T-cell (primary cell): ENCODE measurements at regions not wholly inside any gene's neighbourhood (a gene's known extent, or its start where the extent isn't known, plus 50 kb on each side); places are given as distances from the start of the nearest gene placed in this dataset.

Source experiments
- ATAC-seq, 4 experiments: fragments of 200-7000 bp in 3 of 4; fragments of 150-1000 bp in 1 of 4; cut with Tn5 transposase; replicated peaks in 1 of 4; 1 replicate in 3 of 4; 2 replicates in 1 of 4; pipeline ENCODE4 v1.10.0; 2021; ENCODE audit warnings: moderate library complexity in 3 of 4, mild to moderate bottlenecking in 2 of 4, moderate number of reproducible peaks in 1 of 4
- CTCF ChIA-PET, 2 donors: fragments of 300-600 bp; sonication (Branson Sonifier 250); formaldehyde crosslinking; loops; one replicate each; lab custom pipeline; 2022; ENCODE audit warnings: antibody characterized with exemption in 2 of 2; lab: Charles Lee
- POLR2A ChIA-PET, 2 donors: fragments of 300-600 bp; sonication (Branson Sonifier 250); formaldehyde crosslinking; loops; one replicate each; lab custom pipeline; 2022; ENCODE audit warnings: antibody characterized with exemption in 2 of 2; lab: Charles Lee
- DNase-seq, 35 experiments: peaks; one replicate each; pipeline versions ENCODE4 v3.0.0 to v3.0.0-alpha.2; 2013 to 2023
- H3K27ac ChIP-seq: one replicate; pipeline ENCODE4 v1.5.1; 2013; ENCODE audit warnings: low read length
- H3K27me3 ChIP-seq, 2 experiments: replicated peaks in 1 of 2; 1 replicate in 1 of 2; 2 replicates in 1 of 2; pipeline versions ENCODE4 v1.6.1 to v1.7.0; 2013; ENCODE audit warnings: low read length in 1 of 2, mixed read lengths in 1 of 2; ENCODE audit not compliant: control insufficient read depth in 2 of 2, insufficient read depth in 2 of 2; ENCODE audit errors: extremely low read depth in 1 of 2
- H3K36me3 ChIP-seq, 2 donors: 1 replicate in 1 of 2; 2 replicates in 1 of 2; pipeline versions ENCODE4 v1.6.1 to v1.7.0; 2013; ENCODE audit warnings: low read length in 1 of 2; ENCODE audit not compliant: control insufficient read depth in 2 of 2, insufficient read depth in 1 of 2; ENCODE audit errors: extremely low read depth in 1 of 2
- H3K4me1 ChIP-seq, 2 experiments: 1 replicate in 1 of 2; 2 replicates in 1 of 2; pipeline versions ENCODE4 v1.6.1 to v1.7.0; 2013; ENCODE audit warnings: low read length in 2 of 2, mixed read lengths in 1 of 2; ENCODE audit not compliant: insufficient read depth in 2 of 2, control insufficient read depth in 1 of 2; ENCODE audit errors: extremely low read depth in 1 of 2
- H3K4me3 ChIP-seq, 2 donors: 1 replicate in 1 of 2; 2 replicates in 1 of 2; pipeline versions ENCODE4 v1.5.1 to v1.7.0; 2013; ENCODE audit warnings: mild to moderate bottlenecking in 2 of 2, low read length in 1 of 2, moderate library complexity in 1 of 2; ENCODE audit not compliant: control insufficient read depth in 1 of 2; ENCODE audit errors: extremely low read depth in 1 of 2
- H3K9me3 ChIP-seq: 2 replicates; pipeline ENCODE4 v1.7.0; 2013
- H3K27ac Mint-ChIP-seq, 2 donors: one replicate each; pipeline ENCODE4 v1.8.0; 2020 to 2021; ENCODE audit warnings: mild to moderate bottlenecking in 2 of 2, mixed read lengths in 2 of 2
- H3K27me3 Mint-ChIP-seq, 2 donors: one replicate each; pipeline ENCODE4 v1.8.0; 2021 to 2022; ENCODE audit warnings: mixed read lengths in 2 of 2
- H3K36me3 Mint-ChIP-seq: one replicate; pipeline ENCODE4 v1.8.0; 2021; ENCODE audit warnings: mixed read lengths
- H3K4me1 Mint-ChIP-seq, 3 donors: one replicate each; pipeline ENCODE4 v1.8.0; 2020 to 2022; ENCODE audit warnings: mixed read lengths in 3 of 3, mild to moderate bottlenecking in 1 of 3
- H3K4me3 Mint-ChIP-seq, 3 donors: one replicate each; pipeline ENCODE4 v1.8.0; 2020 to 2022; ENCODE audit warnings: mild to moderate bottlenecking in 3 of 3, mixed read lengths in 3 of 3, moderate library complexity in 3 of 3
- H3K9me3 Mint-ChIP-seq, 3 donors: one replicate each; pipeline ENCODE4 v1.8.0; 2020 to 2022; ENCODE audit warnings: mixed read lengths in 3 of 3
- WGBS: methylation state at CpG from one replicate; pipeline ENCODE4 v1.1.5; 2013; ENCODE audit warnings: missing lambda C conversion rate; ENCODE audit not compliant: insufficient coverage; 5-methylcytosine and 5-hydroxymethylcytosine counted together

- CTCF ChIA-PET, result no interaction called here
- Mint-ChIP-seq H3K4me3 (no peak overlapping the region), H3K9me3 (no peaks in the 10 kb centered on the region), H3K36me3 (no peaks in the 10 kb centered on the region), H3K4me1 (no peaks in the 10 kb centered on the region), H3K27ac (no peak overlapping the region), H3K27me3 (peaks cover 2 to 4% of the 10 kb centered on the region in 2 donors)
- no peak for ATAC-seq
- H3K27me3 ChIP-seq, result peaks cover 0 to 15% of the 10 kb centered on the region in 2 experiments
- POLR2A ChIA-PET, result no interaction called here
- H3K36me3 ChIP-seq, result no peaks in the 10 kb centered on the region
- H3K27ac ChIP-seq, result no peak overlapping the region
- WGBS, result 93% methylated on average over 2 of the region's 7 CpGs
- no peaks in the 10 kb centered on the region for H3K4me1 ChIP-seq
- DNase-seq, result no peak
- H3K9me3 ChIP-seq, result no peaks in the 10 kb centered on the region
- no peak overlapping the region for H3K4me3 ChIP-seq
Observed at GRCh38 chr19:31145007-31145406, 204.2 kb downstream of the TSHZ3 start.

GRCh38 chr19:31144075-31144870, 205.0 kb downstream of the TSHZ3 start:
- Histone ChIP-seq H3K27ac (no peak overlapping the region), H3K4me3 (no peak overlapping the region), H3K9me3 (no peaks in the 10 kb centered on the region), H3K36me3 (no peaks in the 10 kb centered on the region), H3K27me3 (peaks cover 0 to 18% of the 10 kb centered on the region in 2 experiments), H3K4me1 (no peaks in the 10 kb centered on the region)
- Mint-ChIP-seq H3K9me3 (no peaks in the 10 kb centered on the region), H3K27me3 (peaks cover 2 to 10% of the 10 kb centered on the region in 2 donors), H3K4me3 (no peak overlapping the region), H3K36me3 (no peaks in the 10 kb centered on the region), H3K4me1 (no peaks in the 10 kb centered on the region), H3K27ac (no peak overlapping the region)
- WGBS, result 73% methylated on average over 5 of the region's 7 CpGs
- DNase-seq, result no peak
- CTCF ChIA-PET, result no interaction called here
- ATAC-seq, result no peak
- POLR2A ChIA-PET, result no interaction called here

DNA sequence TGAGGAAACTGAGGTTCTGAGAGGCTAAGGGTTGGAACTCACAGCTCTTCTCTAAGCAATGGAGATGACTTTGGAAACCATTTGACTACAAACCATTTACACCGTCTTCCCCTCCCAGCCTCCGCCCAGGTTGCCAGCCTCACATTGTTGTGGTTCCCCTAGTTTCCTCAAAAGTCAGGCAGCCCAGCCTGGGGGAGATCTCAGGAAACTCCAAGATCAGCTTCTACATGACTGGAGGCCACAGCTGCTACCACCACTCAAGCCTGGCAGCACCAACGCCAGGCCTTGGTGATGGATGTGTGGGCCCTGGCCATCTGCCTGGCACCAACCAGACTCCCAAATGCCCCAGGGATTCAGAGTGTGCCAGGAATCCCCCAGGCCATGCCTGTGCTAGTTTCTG, 207.9 kb downstream of the TSHZ3 start:
- H3K4me1 Mint-ChIP-seq, result no peaks in the 10 kb centered on the region
- peaks cover 2 to 14% of the 10 kb centered on the region in 2 donors for H3K27me3 Mint-ChIP-seq
- no peaks in the 10 kb centered on the region for H3K36me3 Mint-ChIP-seq
- no peak for DNase-seq
- Histone ChIP-seq H3K27ac (no peak overlapping the region), H3K4me3 (no peak overlapping the region), H3K4me1 (no peaks in the 10 kb centered on the region), H3K36me3 (no peaks in the 10 kb centered on the region), H3K9me3 (no peaks in the 10 kb centered on the region), H3K27me3 (peaks cover 0 to 11% of the 10 kb centered on the region in 2 experiments)
- no peak overlapping the region for H3K4me3 Mint-ChIP-seq
- H3K9me3 Mint-ChIP-seq, result no peaks in the 10 kb centered on the region
- ChIA-PET CTCF (no interaction called here), POLR2A (no interaction called here)
- H3K27ac Mint-ChIP-seq, result no peak overlapping the region
- 74% methylated on average over 3 of the region's 3 CpGs for WGBS
- no peak for ATAC-seq

DNA sequence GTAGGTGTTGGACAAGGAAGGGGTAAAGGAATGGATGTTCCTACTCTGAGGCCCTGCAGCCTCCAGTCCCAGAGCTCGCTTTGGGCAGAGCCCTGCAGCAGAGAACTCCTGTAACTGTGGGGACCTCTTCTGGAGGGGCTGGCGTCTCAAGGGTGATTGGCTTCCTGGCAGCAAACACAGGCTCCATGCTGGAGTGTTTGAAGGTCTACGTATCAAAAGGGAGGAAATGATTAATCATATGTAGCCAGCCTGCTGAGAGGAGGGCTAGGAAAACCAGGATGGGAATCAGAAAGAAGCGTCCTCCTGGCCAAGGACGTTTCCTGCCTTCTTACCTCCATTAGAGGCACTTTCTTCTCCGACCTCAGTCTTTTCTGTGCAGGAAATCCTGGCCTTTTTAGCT, 208.5 kb downstream of the TSHZ3 start:
- ChIA-PET POLR2A (no interaction called here), CTCF (no interaction called here)
- no peaks in the 10 kb centered on the region for H3K4me1 ChIP-seq
- H3K4me3 Mint-ChIP-seq, result no peak overlapping the region
- no peak overlapping the region for H3K4me3 ChIP-seq
- H3K4me1 Mint-ChIP-seq, result no peaks in the 10 kb centered on the region
- H3K36me3 ChIP-seq, result no peaks in the 10 kb centered on the region
- no peaks in the 10 kb centered on the region for H3K36me3 Mint-ChIP-seq
- H3K27me3 Mint-ChIP-seq, result peaks cover 2 to 16% of the 10 kb centered on the region in 2 donors
- DNase-seq (no peak), ATAC-seq (no peak)
- H3K27ac Mint-ChIP-seq, result no peak overlapping the region
- 51% methylated on average over 6 of the region's 6 CpGs for WGBS
- H3K27me3 ChIP-seq, result peaks cover 0 to 11% of the 10 kb centered on the region in 2 experiments
- no peak overlapping the region for H3K27ac ChIP-seq
- H3K9me3 Mint-ChIP-seq, result no peaks in the 10 kb centered on the region
- H3K9me3 ChIP-seq, result no peaks in the 10 kb centered on the region

DNA sequence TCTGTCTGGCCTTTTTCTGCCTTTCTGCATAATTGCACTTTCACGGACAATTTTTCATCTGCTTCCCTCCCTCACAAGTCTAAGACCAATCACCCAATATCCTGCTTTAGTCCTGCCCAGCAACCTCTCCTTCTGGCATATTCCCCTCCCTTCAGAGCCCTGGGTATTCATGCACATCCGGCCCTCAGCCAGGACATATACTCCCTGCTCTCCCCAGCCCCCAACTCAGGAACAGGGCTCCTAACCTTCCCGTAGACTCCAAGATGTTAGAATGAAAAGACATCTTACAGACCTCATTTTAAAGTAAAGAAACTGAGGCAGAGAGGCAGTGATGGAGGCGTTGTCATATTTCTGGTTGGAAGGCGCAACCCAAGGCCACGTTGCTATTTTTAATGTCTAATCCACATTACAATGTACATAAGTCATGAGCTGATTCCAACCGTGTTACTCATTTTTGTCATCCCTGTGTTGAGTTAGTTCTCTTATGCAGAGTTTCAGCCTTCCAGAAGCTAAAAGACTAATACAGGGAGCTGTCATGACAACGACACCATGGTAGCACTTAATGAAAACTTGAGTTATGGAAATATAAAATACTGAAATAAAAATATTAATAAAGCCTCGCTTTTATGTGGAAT, 209.2 kb downstream of the TSHZ3 start:
- H3K27me3 ChIP-seq, result peaks cover 0 to 11% of the 10 kb centered on the region in 2 experiments
- DNase-seq (no peak), ATAC-seq (no peak)
- 88% methylated on average over 4 of the region's 9 CpGs for WGBS
- no peaks in the 10 kb centered on the region for H3K4me1 Mint-ChIP-seq
- no peaks in the 10 kb centered on the region for H3K36me3 Mint-ChIP-seq
- no peaks in the 10 kb centered on the region for H3K36me3 ChIP-seq
- ChIA-PET POLR2A (no interaction called here), CTCF (no interaction called here)
- no peak overlapping the region for H3K4me3 ChIP-seq
- no peaks in the 10 kb centered on the region for H3K4me1 ChIP-seq
- no peak overlapping the region for H3K27ac Mint-ChIP-seq
- no peak overlapping the region for H3K4me3 Mint-ChIP-seq
- no peak overlapping the region for H3K27ac ChIP-seq
- H3K27me3 Mint-ChIP-seq, result peaks cover 2 to 22% of the 10 kb centered on the region in 2 donors
- H3K9me3 Mint-ChIP-seq, result no peaks in the 10 kb centered on the region
- no peaks in the 10 kb centered on the region for H3K9me3 ChIP-seq

DNA sequence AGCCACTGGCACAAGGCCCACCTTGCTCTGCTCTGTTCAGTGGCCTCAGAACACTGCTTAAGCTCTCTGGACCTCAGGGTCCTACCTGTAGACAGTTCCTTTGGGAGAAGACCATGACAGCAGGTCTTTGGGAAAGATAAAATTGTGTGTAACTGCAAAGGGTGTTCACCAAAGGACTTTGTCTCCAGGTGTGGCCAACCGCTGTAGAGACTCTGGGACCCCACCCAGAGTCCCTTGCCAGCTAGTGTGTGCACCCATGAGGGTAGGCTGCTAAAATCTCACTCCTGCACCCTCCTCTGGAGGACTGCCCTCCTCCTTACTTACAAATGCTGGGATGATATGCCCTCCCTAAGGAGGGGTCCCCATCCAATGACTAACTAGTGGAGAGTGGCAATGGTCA, 211.2 kb downstream of the TSHZ3 start:
- H3K9me3 ChIP-seq, result no peaks in the 10 kb centered on the region
- no peaks in the 10 kb centered on the region for H3K9me3 Mint-ChIP-seq
- H3K4me3 ChIP-seq, result no peak overlapping the region
- H3K4me3 Mint-ChIP-seq, result no peak overlapping the region
- H3K27ac ChIP-seq, result no peak overlapping the region
- H3K27me3 Mint-ChIP-seq, result peaks cover 9 to 30% of the 10 kb centered on the region in 2 donors
- ATAC-seq, result no peak
- H3K27me3 ChIP-seq, result peaks cover 0 to 14% of the 10 kb centered on the region in 2 experiments
- H3K4me1 ChIP-seq, result no peaks in the 10 kb centered on the region
- no peak for DNase-seq
- H3K36me3 Mint-ChIP-seq, result no peaks in the 10 kb centered on the region
- ChIA-PET POLR2A (no interaction called here), CTCF (no interaction called here)
- no peak overlapping the region for H3K27ac Mint-ChIP-seq
- no peaks in the 10 kb centered on the region for H3K4me1 Mint-ChIP-seq
- H3K36me3 ChIP-seq, result no peaks in the 10 kb centered on the region
- no CpG with 5 or more reads among the region's 1 CpG for whole genome bisulfite sequencing
